AG04449 (cell line): ENCODE measurements at regions not wholly inside any gene's neighbourhood (a gene's known extent, or its start where the extent isn't known, plus 50 kb on each side); places are given as distances from the start of the nearest gene placed in this dataset.

Source experiments
- CTCF ChIA-PET: fragments of 350-600 bp; formaldehyde crosslinking; extraction: SDS; loops from one replicate; lab custom pipeline; 2021; ENCODE audit warnings: antibody characterized with exemption; lab: Yijun Ruan, JAX
- POLR2A ChIA-PET: fragments of 400-600, 350-600 bp; formaldehyde crosslinking; extraction: SDS; loops from one replicate; lab custom pipeline; 2020; ENCODE audit warnings: antibody characterized with exemption, inconsistent platforms; lab: Yijun Ruan, JAX
- DNase-seq: peaks from one replicate; pipeline ENCODE4 v3.0.0-alpha.2; 2010; ENCODE audit warnings: low read depth, low spot score
- H3K4me3 ChIP-seq: 2 replicates; pipeline ENCODE4 v1.5.1; 2011; ENCODE audit warnings: low read depth, mild to moderate bottlenecking, control low read depth, low read length
- CTCF ChIP-seq: IDR thresholded peaks from one replicate; pipeline ENCODE4 v1.5.1; 2011; ENCODE audit warnings: mild to moderate bottlenecking, moderate library complexity, low read length, control low read depth, inconsistent platforms; ENCODE audit not compliant: insufficient read depth; ENCODE audit errors: missing control alignments

- no peak overlapping the region for H3K4me3 ChIP-seq
- CTCF ChIA-PET = interaction anchor here (1.0 to 2.0 kb wide), 3 partner anchors 9 to 192 kb away, joined by 3 to 5 read pairs (median 4); no protein-coding TSS in a partner anchor
- TF ChIP-seq CTCF = no peak
- POLR2A ChIA-PET = no interaction called here
- no peak for DNase-seq
These were observed 92.2 kb upstream of the INTU start for GRCh38 chr4:127540497-127541025.

GRCh38 chr4:127545271-127545670, 87.5 kb upstream of the INTU start:
- DNase-seq = no peak
- ChIA-PET CTCF (interaction anchor here (1.1 kb wide), 1 partner anchor 10 kb away, joined by 3 read pairs; no protein-coding TSS in a partner anchor), POLR2A (no interaction called here)
- no peak overlapping the region for H3K4me3 ChIP-seq
- TF ChIP-seq CTCF = no peak

- no peak for TF ChIP-seq CTCF
- no peak for DNase-seq
- no peak overlapping the region for H3K4me3 ChIP-seq
- POLR2A ChIA-PET = no interaction called here
- CTCF ChIA-PET = interaction anchor here (0.7 to 1.8 kb wide), 4 partner anchors 9 to 38 kb away, joined by 3 to 6 read pairs (median 4); no protein-coding TSS in a partner anchor
These were observed 83.5 kb upstream of the INTU start for GRCh38 chr4:127548990-127549925.

- no peak for DNase-seq
- ChIA-PET CTCF (no interaction called here), POLR2A (no interaction called here)
- no peak for TF ChIP-seq CTCF
- no peak overlapping the region for H3K4me3 ChIP-seq
These were observed 77.7 kb upstream of the INTU start for GRCh38 chr4:127555106-127555505.

GRCh38 chr4:127558088-127558487, 74.7 kb upstream of the INTU start:
- CTCF ChIA-PET = interaction anchor here (1.4 kb wide), 1 partner anchor 19 kb away, joined by 3 read pairs; no protein-coding TSS in a partner anchor
- no peak for TF ChIP-seq CTCF
- POLR2A ChIA-PET = no interaction called here
- DNase-seq = no peak
- no peak overlapping the region for H3K4me3 ChIP-seq
